Activated naive CD4-positive, alpha-beta T cell treated with anti-CD3 and anti-CD28 coated beads for 36 hours (primary cell): ENCODE measurements at regions not wholly inside any gene's neighbourhood (a gene's known extent, or its start where the extent isn't known, plus 50 kb on each side); places are given as distances from the start of the nearest gene placed in this dataset.

Experiments
- CTCF ChIA-PET: fragments of 350-600 bp; sonication (Branson Sonifier 250); formaldehyde crosslinking; loops from one replicate; lab custom pipeline; 2021; ENCODE audit warnings: antibody characterized with exemption; lab: Charles Lee
- DNase-seq: peaks from one replicate; pipeline ENCODE4 v3.0.0-alpha.2; 2020
- H3K27ac Mint-ChIP-seq: one replicate; pipeline ENCODE4 v1.8.0; 2021; ENCODE audit warnings: mild to moderate bottlenecking, mixed read lengths
- H3K27me3 Mint-ChIP-seq: one replicate; pipeline ENCODE4 v1.8.0; 2021; ENCODE audit warnings: low read depth, mixed read lengths
- H3K36me3 Mint-ChIP-seq: one replicate; pipeline ENCODE4 v1.8.0; 2021; ENCODE audit warnings: low read depth, mixed read lengths
- H3K4me1 Mint-ChIP-seq: one replicate; pipeline ENCODE4 v1.8.0; 2021; ENCODE audit warnings: low read depth, mixed read lengths
- H3K4me3 Mint-ChIP-seq: one replicate; pipeline ENCODE4 v1.8.0; 2021; ENCODE audit warnings: mild to moderate bottlenecking, moderate library complexity, mixed read lengths
- H3K9me3 Mint-ChIP-seq: one replicate; pipeline ENCODE4 v1.8.0; 2021; ENCODE audit warnings: mixed read lengths
- intact Hi-C: fragments of 100-400 bp; cut with micrococcal nuclease; formaldehyde crosslinking; loops from one replicate; pipeline ENCODE4 v1.15.1; 2023

GRCh38 chr3:87614998-87615397, 338.6 kb upstream of the POU1F1 start:
- Mint-ChIP-seq H3K4me3 (no peak overlapping the region), H3K9me3 (peaks cover 18% of the 10 kb centered on the region)

GRCh38 chr3:87607234-87607633, 330.9 kb upstream of the POU1F1 start:
- Mint-ChIP-seq H3K27ac (no peak overlapping the region), H3K4me3 (no peak overlapping the region), H3K27me3 (no peaks in the 10 kb centered on the region), H3K4me1 (no peaks in the 10 kb centered on the region), H3K9me3 (peaks cover 13% of the 10 kb centered on the region), H3K36me3 (no peaks in the 10 kb centered on the region)
- CTCF ChIA-PET, result no interaction called here
- no peak for DNase-seq
- intact Hi-C loops, result no loop called here

More at GRCh38 chr3:87614998-87615397, 338.6 kb upstream of the POU1F1 start:
- Mint-ChIP-seq H3K36me3 (no peaks in the 10 kb centered on the region), H3K27ac (no peak overlapping the region), H3K4me1 (no peaks in the 10 kb centered on the region), H3K27me3 (no peaks in the 10 kb centered on the region)
- intact Hi-C loops, result loop anchor here (10.0 kb wide), 2 partner anchors 260 to 350 kb away; no protein-coding TSS in a partner anchor
- CTCF ChIA-PET, result no interaction called here
- DNase-seq, result no peak

GRCh38 chr3:87595798-87596197, 319.4 kb upstream of the POU1F1 start:
- no peak for DNase-seq
- H3K9me3 Mint-ChIP-seq, result peaks cover 13% of the 10 kb centered on the region
- H3K36me3 Mint-ChIP-seq, result no peaks in the 10 kb centered on the region
- H3K27me3 Mint-ChIP-seq, result no peaks in the 10 kb centered on the region
- no peaks in the 10 kb centered on the region for H3K4me1 Mint-ChIP-seq
- intact Hi-C loops, result no loop called here
- no peak overlapping the region for H3K27ac Mint-ChIP-seq
- no peak overlapping the region for H3K4me3 Mint-ChIP-seq
- CTCF ChIA-PET, result no interaction called here

GRCh38 chr3:87581240-87581639, 304.9 kb upstream of the POU1F1 start:
- no peaks in the 10 kb centered on the region for H3K4me1 Mint-ChIP-seq
- H3K4me3 Mint-ChIP-seq, result no peak overlapping the region
- CTCF ChIA-PET, result no interaction called here
- no peak overlapping the region for H3K27ac Mint-ChIP-seq
- no peak for DNase-seq
- intact Hi-C loops, result no loop called here
- no peaks in the 10 kb centered on the region for H3K27me3 Mint-ChIP-seq
- no peaks in the 10 kb centered on the region for H3K9me3 Mint-ChIP-seq
- H3K36me3 Mint-ChIP-seq, result no peaks in the 10 kb centered on the region

- H3K4me1 Mint-ChIP-seq, result no peaks in the 10 kb centered on the region
- no peaks in the 10 kb centered on the region for H3K9me3 Mint-ChIP-seq
- CTCF ChIA-PET, result no interaction called here
- intact Hi-C loops, result no loop called here
- H3K36me3 Mint-ChIP-seq, result no peaks in the 10 kb centered on the region
- H3K27ac Mint-ChIP-seq, result no peak overlapping the region
- no peak overlapping the region for H3K4me3 Mint-ChIP-seq
- DNase-seq, result no peak
- H3K27me3 Mint-ChIP-seq, result no peaks in the 10 kb centered on the region
Measured at GRCh38 chr3:87576752-87577151, 300.4 kb upstream of the POU1F1 start.

- CTCF ChIA-PET, result no interaction called here
- intact Hi-C loops, result no loop called here
- Mint-ChIP-seq H3K4me3 (no peak overlapping the region), H3K27ac (no peak overlapping the region), H3K36me3 (no peaks in the 10 kb centered on the region), H3K4me1 (no peaks in the 10 kb centered on the region), H3K27me3 (no peaks in the 10 kb centered on the region), H3K9me3 (no peaks in the 10 kb centered on the region)
- no peak for DNase-seq
Measured at GRCh38 chr3:87575550-87575949, 299.2 kb upstream of the POU1F1 start.

- H3K4me1 Mint-ChIP-seq, result no peaks in the 10 kb centered on the region
- H3K27ac Mint-ChIP-seq, result no peak overlapping the region
- no peaks in the 10 kb centered on the region for H3K36me3 Mint-ChIP-seq
- no peak overlapping the region for H3K4me3 Mint-ChIP-seq
- intact Hi-C loops, result no loop called here
- H3K9me3 Mint-ChIP-seq, result no peaks in the 10 kb centered on the region
- DNase-seq, result no peak
- CTCF ChIA-PET, result no interaction called here
- H3K27me3 Mint-ChIP-seq, result no peaks in the 10 kb centered on the region
Measured at GRCh38 chr3:87568331-87568730, 291.9 kb upstream of the POU1F1 start.

GRCh38 chr3:87564438-87564837, 288.1 kb upstream of the POU1F1 start:
- H3K9me3 Mint-ChIP-seq, result no peaks in the 10 kb centered on the region
- intact Hi-C loops, result no loop called here
- no peak overlapping the region for H3K27ac Mint-ChIP-seq
- H3K36me3 Mint-ChIP-seq, result no peaks in the 10 kb centered on the region
- CTCF ChIA-PET, result no interaction called here
- H3K27me3 Mint-ChIP-seq, result no peaks in the 10 kb centered on the region
- no peak overlapping the region for H3K4me3 Mint-ChIP-seq
- no peak for DNase-seq
- no peaks in the 10 kb centered on the region for H3K4me1 Mint-ChIP-seq

GRCh38 chr3:87563712-87564111, 287.3 kb upstream of the POU1F1 start:
- H3K4me3 Mint-ChIP-seq, result no peak overlapping the region
- no peak for DNase-seq
- no peaks in the 10 kb centered on the region for H3K27me3 Mint-ChIP-seq
- no peaks in the 10 kb centered on the region for H3K36me3 Mint-ChIP-seq
- no peak overlapping the region for H3K27ac Mint-ChIP-seq
- intact Hi-C loops, result no loop called here
- H3K4me1 Mint-ChIP-seq, result no peaks in the 10 kb centered on the region
- H3K9me3 Mint-ChIP-seq, result no peaks in the 10 kb centered on the region
- CTCF ChIA-PET, result no interaction called here

GRCh38 chr3:87558492-87558891, 282.1 kb upstream of the POU1F1 start:
- Mint-ChIP-seq H3K27ac (no peak overlapping the region), H3K4me3 (no peak overlapping the region), H3K27me3 (no peaks in the 10 kb centered on the region), H3K36me3 (no peaks in the 10 kb centered on the region), H3K9me3 (no peaks in the 10 kb centered on the region), H3K4me1 (no peaks in the 10 kb centered on the region)
- DNase-seq, result no peak
- CTCF ChIA-PET, result no interaction called here
- intact Hi-C loops, result no loop called here

- Mint-ChIP-seq H3K27me3 (no peaks in the 10 kb centered on the region), H3K4me3 (no peak overlapping the region), H3K27ac (no peak overlapping the region), H3K9me3 (no peaks in the 10 kb centered on the region), H3K4me1 (no peaks in the 10 kb centered on the region), H3K36me3 (no peaks in the 10 kb centered on the region)
- intact Hi-C loops, result no loop called here
- CTCF ChIA-PET, result no interaction called here
- no peak for DNase-seq
Measured at GRCh38 chr3:87555290-87555689, 278.9 kb upstream of the POU1F1 start.

- DNase-seq, result no peak
- Mint-ChIP-seq H3K36me3 (no peaks in the 10 kb centered on the region), H3K9me3 (no peaks in the 10 kb centered on the region), H3K4me1 (no peaks in the 10 kb centered on the region), H3K27me3 (peaks cover 3% of the 10 kb centered on the region), H3K4me3 (no peak overlapping the region), H3K27ac (no peak overlapping the region)
- intact Hi-C loops, result no loop called here
- CTCF ChIA-PET, result no interaction called here
Measured at GRCh38 chr3:87553058-87553457, 276.7 kb upstream of the POU1F1 start.

- Mint-ChIP-seq H3K9me3 (no peaks in the 10 kb centered on the region), H3K27ac (no peak overlapping the region), H3K4me3 (no peak overlapping the region), H3K4me1 (no peaks in the 10 kb centered on the region), H3K36me3 (no peaks in the 10 kb centered on the region), H3K27me3 (peaks cover 6% of the 10 kb centered on the region)
- intact Hi-C loops, result no loop called here
- CTCF ChIA-PET, result no interaction called here
- DNase-seq, result no peak
Measured at GRCh38 chr3:87550892-87551291, 274.5 kb upstream of the POU1F1 start.

- no peak overlapping the region for H3K27ac Mint-ChIP-seq
- peaks cover 6% of the 10 kb centered on the region for H3K27me3 Mint-ChIP-seq
- no peaks in the 10 kb centered on the region for H3K9me3 Mint-ChIP-seq
- intact Hi-C loops, result no loop called here
- CTCF ChIA-PET, result no interaction called here
- H3K36me3 Mint-ChIP-seq, result no peaks in the 10 kb centered on the region
- no peak for DNase-seq
- no peak overlapping the region for H3K4me3 Mint-ChIP-seq
- H3K4me1 Mint-ChIP-seq, result no peaks in the 10 kb centered on the region
Measured at GRCh38 chr3:87549208-87549607, 272.8 kb upstream of the POU1F1 start.
